Panc1 (cell line): ENCODE measurements at regions not wholly inside any gene's neighbourhood (a gene's known extent, or its start where the extent isn't known, plus 50 kb on each side); places are given as distances from the start of the nearest gene placed in this dataset.

Experiments used
- CTCF ChIP-seq: fragments of 450-650 bp; IDR thresholded peaks from 2 replicates; pipeline ENCODE4 v1.5.1; 2017; ENCODE audit warnings: mild to moderate bottlenecking
- POLR2AphosphoS5 ChIP-seq: IDR thresholded peaks from 2 replicates; pipeline ENCODE4 v1.6.1; 2012; ENCODE audit warnings: mild to moderate bottlenecking, low read depth, low read length, moderate library complexity
- REST ChIP-seq, 2 experiments: IDR thresholded peaks; 2 replicates each; pipeline ENCODE4 v1.6.1; 2011 to 2012; ENCODE audit warnings: low read depth in 2 of 2, control low read depth in 1 of 2, low read length in 1 of 2, mild to moderate bottlenecking in 1 of 2, moderate library complexity in 1 of 2; ENCODE audit not compliant: insufficient read depth in 1 of 2
- SIN3A ChIP-seq: IDR thresholded peaks from 2 replicates; pipeline ENCODE4 v1.6.1; 2012; ENCODE audit warnings: low read depth, mild to moderate bottlenecking, low read length, moderate library complexity, borderline replicate concordance; ENCODE audit not compliant: insufficient read depth

GRCh38 chr10:33749790-33750189, 415.3 kb upstream of the NRP1 start:
- no peak for TF ChIP-seq SIN3A
- no peak for TF ChIP-seq CTCF
- no peak for TF ChIP-seq POLR2AphosphoS5
- no peak for TF ChIP-seq REST (IDR thresholded peaks at IDR 0.05; ENCODE audit: insufficient read depth in 1 of 2, low read depth in 2 of 2, low read length in 1 of 2)
